ENCODE measurements at regions not wholly inside any gene's neighbourhood (a gene's known extent, or its start where the extent isn't known, plus 50 kb on each side); places are given as distances from the start of the nearest gene placed in this dataset.

DNA sequence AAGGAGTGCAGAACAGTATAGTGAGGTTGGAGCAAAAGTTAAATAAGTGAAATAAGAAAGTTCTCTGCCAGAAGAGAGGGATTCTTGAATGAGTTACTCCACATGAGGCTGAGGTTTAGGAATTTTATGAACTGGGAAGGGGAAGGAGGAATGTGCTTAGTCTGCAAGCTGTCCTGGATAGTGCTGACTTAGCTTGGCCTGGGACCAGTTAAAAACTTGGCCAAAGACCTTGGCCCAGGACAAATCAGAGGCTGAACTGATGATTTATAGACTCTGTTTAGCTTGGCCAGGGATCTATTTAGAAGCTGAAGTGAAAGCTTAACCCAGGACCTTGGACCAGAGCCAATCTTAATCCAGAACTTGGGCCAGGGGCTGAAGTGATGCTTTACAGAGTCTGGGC lies 244.4 kb upstream of the RBMY1B start:
- TF ChIP-seq CTCF (IDR thresholded peaks at IDR 0.05) (no peak), POLR2A (IDR thresholded peaks at IDR 0.05) (no peak)
